ENCODE measurements at regions not wholly inside any gene's neighbourhood (a gene's known extent, or its start where the extent isn't known, plus 50 kb on each side); places are given as distances from the start of the nearest gene placed in this dataset.

DNA sequence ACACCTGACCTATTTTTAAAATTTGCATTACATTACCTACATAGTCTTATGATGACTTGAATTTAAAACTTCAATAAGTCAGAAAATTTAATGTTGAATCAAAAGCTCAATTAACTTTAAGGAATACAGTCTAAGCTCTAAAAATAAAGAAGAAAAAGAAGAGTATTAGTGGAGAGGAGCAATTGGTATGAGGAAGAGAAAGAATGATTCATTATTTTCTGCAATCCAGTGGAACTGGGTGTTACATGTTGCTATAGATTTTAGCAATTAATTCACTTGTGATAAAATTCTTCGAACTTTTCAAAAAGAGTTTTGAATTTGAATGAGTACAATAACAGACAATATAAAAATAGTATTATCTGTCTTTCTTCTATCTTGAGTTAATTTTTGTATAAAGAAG, 158.9 kb upstream of the POT1 start:
- H3K9me3 ChIP-seq (ENCODE audit: control insufficient read depth, insufficient read depth, low read depth, low read length) = no peaks in the 10 kb centered on the region
- no peak overlapping the region for H3K9ac ChIP-seq (ENCODE audit: insufficient read depth, low read length)
- no peak overlapping the region for H3K4me3 ChIP-seq (replicated peaks in 1 of 4; ENCODE audit: control extremely low read depth in 1 of 4, insufficient read depth in 1 of 4, low read depth in 3 of 4, low read length in 4 of 4)
- H3K27me3 ChIP-seq (ENCODE audit: control insufficient read depth, insufficient read depth, low read length) = no peaks in the 10 kb centered on the region
- H3K4me1 ChIP-seq (ENCODE audit: control insufficient read depth, extremely low read depth, insufficient read depth, low read length) = no peaks in the 10 kb centered on the region
- H3K4me2 ChIP-seq (ENCODE audit: extremely low read depth, insufficient read depth, low read length) = no peak overlapping the region
- H2AFZ ChIP-seq (ENCODE audit: low read length) = no peak overlapping the region
- H4K20me1 ChIP-seq (ENCODE audit: control insufficient read depth, extremely low read depth, insufficient read depth, low read length) = no peaks in the 10 kb centered on the region
- TF ChIP-seq EZH2 (IDR thresholded peaks at IDR 0.05; ENCODE audit: low read length, missing control alignments) = no peak
- no peak overlapping the region for H3K27ac ChIP-seq (ENCODE audit: insufficient read depth, low read length)
- no peak for DNase-seq (ENCODE audit: low read depth in 2 of 2)
- H3K79me2 ChIP-seq (ENCODE audit: control insufficient read depth, insufficient read depth, low read length) = no peaks in the 10 kb centered on the region
- H3K36me3 ChIP-seq (ENCODE audit: control insufficient read depth, insufficient read depth, low read length) = no peaks in the 10 kb centered on the region

DNA sequence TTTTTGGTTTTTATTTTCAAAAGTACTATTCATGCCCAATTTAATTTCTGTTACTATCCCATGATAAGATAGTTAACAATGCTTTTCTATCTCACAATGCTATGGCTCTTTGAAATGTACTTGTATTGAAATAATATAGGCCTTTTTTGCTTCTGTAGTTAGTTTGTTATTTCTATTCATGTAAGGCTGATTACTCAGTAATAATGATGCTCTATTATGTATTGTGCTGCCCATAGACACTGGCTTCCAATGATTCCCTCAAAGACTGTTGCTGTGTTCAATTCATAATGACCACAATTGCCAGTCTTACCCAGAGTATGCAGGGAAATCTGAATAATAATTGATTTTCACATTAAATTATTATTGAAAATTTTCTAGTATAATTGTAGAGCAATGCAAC, 155.5 kb upstream of the POT1 start:
- Histone ChIP-seq H4K20me1 (ENCODE audit: control insufficient read depth, extremely low read depth, insufficient read depth, low read length) (no peaks in the 10 kb centered on the region), H3K27me3 (ENCODE audit: control insufficient read depth, insufficient read depth, low read length) (no peaks in the 10 kb centered on the region), H3K4me3 (replicated peaks in 1 of 4; ENCODE audit: control extremely low read depth in 1 of 4, insufficient read depth in 1 of 4, low read depth in 3 of 4, low read length in 4 of 4) (no peak overlapping the region), H3K4me1 (ENCODE audit: control insufficient read depth, extremely low read depth, insufficient read depth, low read length) (no peaks in the 10 kb centered on the region), H3K36me3 (ENCODE audit: control insufficient read depth, insufficient read depth, low read length) (no peaks in the 10 kb centered on the region), H3K4me2 (ENCODE audit: extremely low read depth, insufficient read depth, low read length) (no peak overlapping the region), H3K79me2 (ENCODE audit: control insufficient read depth, insufficient read depth, low read length) (no peaks in the 10 kb centered on the region), H3K27ac (ENCODE audit: insufficient read depth, low read length) (no peak overlapping the region), H3K9me3 (ENCODE audit: control insufficient read depth, insufficient read depth, low read depth, low read length) (no peaks in the 10 kb centered on the region), H2AFZ (ENCODE audit: low read length) (no peak overlapping the region), H3K9ac (ENCODE audit: insufficient read depth, low read length) (no peak overlapping the region)
- no peak for DNase-seq (ENCODE audit: low read depth in 2 of 2)
- TF ChIP-seq, protein P1, sequence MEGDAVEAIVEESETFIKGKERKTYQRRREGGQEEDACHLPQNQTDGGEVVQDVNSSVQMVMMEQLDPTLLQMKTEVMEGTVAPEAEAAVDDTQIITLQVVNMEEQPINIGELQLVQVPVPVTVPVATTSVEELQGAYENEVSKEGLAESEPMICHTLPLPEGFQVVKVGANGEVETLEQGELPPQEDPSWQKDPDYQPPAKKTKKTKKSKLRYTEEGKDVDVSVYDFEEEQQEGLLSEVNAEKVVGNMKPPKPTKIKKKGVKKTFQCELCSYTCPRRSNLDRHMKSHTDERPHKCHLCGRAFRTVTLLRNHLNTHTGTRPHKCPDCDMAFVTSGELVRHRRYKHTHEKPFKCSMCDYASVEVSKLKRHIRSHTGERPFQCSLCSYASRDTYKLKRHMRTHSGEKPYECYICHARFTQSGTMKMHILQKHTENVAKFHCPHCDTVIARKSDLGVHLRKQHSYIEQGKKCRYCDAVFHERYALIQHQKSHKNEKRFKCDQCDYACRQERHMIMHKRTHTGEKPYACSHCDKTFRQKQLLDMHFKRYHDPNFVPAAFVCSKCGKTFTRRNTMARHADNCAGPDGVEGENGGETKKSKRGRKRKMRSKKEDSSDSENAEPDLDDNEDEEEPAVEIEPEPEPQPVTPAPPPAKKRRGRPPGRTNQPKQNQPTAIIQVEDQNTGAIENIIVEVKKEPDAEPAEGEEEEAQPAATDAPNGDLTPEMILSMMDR (conservative IDR thresholded peaks at IDR 0.05 in 1 of 2, IDR thresholded peaks at IDR 0.05 in 1 of 2; ENCODE audit: low read depth in 1 of 2, low read length in 2 of 2) = no peak
- no peak for TF ChIP-seq EZH2 (IDR thresholded peaks at IDR 0.05; ENCODE audit: low read length, missing control alignments)

DNA sequence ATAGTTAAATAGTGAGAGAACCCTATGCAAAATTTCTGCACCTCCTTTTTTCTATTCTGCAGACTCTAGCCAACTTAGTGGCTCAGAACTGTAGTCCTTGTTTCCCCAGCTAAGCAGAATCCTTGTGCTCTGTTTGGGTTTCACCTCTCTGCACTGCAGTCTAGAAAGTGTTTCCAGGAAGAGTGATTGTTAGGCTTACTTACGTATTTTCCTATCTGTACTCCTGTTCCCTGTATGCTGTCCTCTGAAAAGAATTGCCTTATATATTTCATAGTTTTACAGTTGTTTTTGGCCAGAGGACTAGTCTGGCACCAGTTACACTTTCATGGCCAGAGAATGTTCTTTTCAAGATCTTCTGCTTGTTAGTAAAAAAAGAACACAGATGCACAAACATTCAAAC, 154.6 kb upstream of the POT1 start:
- Histone ChIP-seq H3K36me3 (ENCODE audit: control insufficient read depth, insufficient read depth, low read length) (no peaks in the 10 kb centered on the region), H3K27ac (ENCODE audit: insufficient read depth, low read length) (no peak overlapping the region), H3K9ac (ENCODE audit: insufficient read depth, low read length) (no peak overlapping the region), H3K9me3 (ENCODE audit: control insufficient read depth, insufficient read depth, low read depth, low read length) (no peaks in the 10 kb centered on the region), H2AFZ (ENCODE audit: low read length) (no peak overlapping the region), H4K20me1 (ENCODE audit: control insufficient read depth, extremely low read depth, insufficient read depth, low read length) (no peaks in the 10 kb centered on the region), H3K27me3 (ENCODE audit: control insufficient read depth, insufficient read depth, low read length) (no peaks in the 10 kb centered on the region), H3K4me3 (replicated peaks in 1 of 4; ENCODE audit: control extremely low read depth in 1 of 4, insufficient read depth in 1 of 4, low read depth in 3 of 4, low read length in 4 of 4) (no peak overlapping the region), H3K4me1 (ENCODE audit: control insufficient read depth, extremely low read depth, insufficient read depth, low read length) (no peaks in the 10 kb centered on the region), H3K79me2 (ENCODE audit: control insufficient read depth, insufficient read depth, low read length) (no peaks in the 10 kb centered on the region), H3K4me2 (ENCODE audit: extremely low read depth, insufficient read depth, low read length) (no peak overlapping the region)
- TF ChIP-seq, protein P1 (conservative IDR thresholded peaks at IDR 0.05 in 1 of 2, IDR thresholded peaks at IDR 0.05 in 1 of 2; ENCODE audit: low read depth in 1 of 2, low read length in 2 of 2) = no peak
- TF ChIP-seq EZH2 (IDR thresholded peaks at IDR 0.05; ENCODE audit: low read length, missing control alignments) = no peak
- DNase-seq (ENCODE audit: low read depth in 2 of 2) = no peak

All from fibroblast of lung (primary cell).